ENCODE measurements at regions not wholly inside any gene's neighbourhood (a gene's known extent, or its start where the extent isn't known, plus 50 kb on each side); places are given as distances from the start of the nearest gene placed in this dataset.

GRCh38 chr1:195122497-195122896 lies 1485.7 kb downstream of the KCNT2 start:
- no peaks in the 10 kb centered on the region for H3K9me3 ChIP-seq
- H3K27ac ChIP-seq, result no peak overlapping the region
- no peak for TF ChIP-seq POLR2A (IDR thresholded peaks at IDR 0.05)
- TF ChIP-seq, protein P1, sequence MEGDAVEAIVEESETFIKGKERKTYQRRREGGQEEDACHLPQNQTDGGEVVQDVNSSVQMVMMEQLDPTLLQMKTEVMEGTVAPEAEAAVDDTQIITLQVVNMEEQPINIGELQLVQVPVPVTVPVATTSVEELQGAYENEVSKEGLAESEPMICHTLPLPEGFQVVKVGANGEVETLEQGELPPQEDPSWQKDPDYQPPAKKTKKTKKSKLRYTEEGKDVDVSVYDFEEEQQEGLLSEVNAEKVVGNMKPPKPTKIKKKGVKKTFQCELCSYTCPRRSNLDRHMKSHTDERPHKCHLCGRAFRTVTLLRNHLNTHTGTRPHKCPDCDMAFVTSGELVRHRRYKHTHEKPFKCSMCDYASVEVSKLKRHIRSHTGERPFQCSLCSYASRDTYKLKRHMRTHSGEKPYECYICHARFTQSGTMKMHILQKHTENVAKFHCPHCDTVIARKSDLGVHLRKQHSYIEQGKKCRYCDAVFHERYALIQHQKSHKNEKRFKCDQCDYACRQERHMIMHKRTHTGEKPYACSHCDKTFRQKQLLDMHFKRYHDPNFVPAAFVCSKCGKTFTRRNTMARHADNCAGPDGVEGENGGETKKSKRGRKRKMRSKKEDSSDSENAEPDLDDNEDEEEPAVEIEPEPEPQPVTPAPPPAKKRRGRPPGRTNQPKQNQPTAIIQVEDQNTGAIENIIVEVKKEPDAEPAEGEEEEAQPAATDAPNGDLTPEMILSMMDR (IDR thresholded peaks at IDR 0.05), result no peak
- no peaks in the 10 kb centered on the region for H3K4me1 ChIP-seq
- no peak overlapping the region for H3K4me3 ChIP-seq
- no peaks in the 10 kb centered on the region for H3K36me3 ChIP-seq
- H3K27me3 ChIP-seq, result no peaks in the 10 kb centered on the region
- DNase-seq, result no peak

GRCh38 chr1:195113471-195113870 lies 1494.8 kb downstream of the KCNT2 start:
- Histone ChIP-seq H3K27ac (no peak overlapping the region), H3K4me3 (no peak overlapping the region), H3K4me1 (no peaks in the 10 kb centered on the region), H3K27me3 (no peaks in the 10 kb centered on the region), H3K9me3 (no peaks in the 10 kb centered on the region), H3K36me3 (no peaks in the 10 kb centered on the region)
- no peak for DNase-seq
- TF ChIP-seq, protein P1 (IDR thresholded peaks at IDR 0.05), result no peak
- no peak for TF ChIP-seq POLR2A (IDR thresholded peaks at IDR 0.05)

- Histone ChIP-seq H3K36me3 (no peaks in the 10 kb centered on the region), H3K27ac (no peak overlapping the region), H3K4me1 (no peaks in the 10 kb centered on the region), H3K4me3 (no peak overlapping the region), H3K9me3 (no peaks in the 10 kb centered on the region), H3K27me3 (no peaks in the 10 kb centered on the region)
- TF ChIP-seq, protein P1 (IDR thresholded peaks at IDR 0.05), result no peak
- no peak for TF ChIP-seq POLR2A (IDR thresholded peaks at IDR 0.05)
- no peak for DNase-seq
Observed at GRCh38 chr1:195105773-195106172, 1502.5 kb downstream of the KCNT2 start.

- TF ChIP-seq, protein P1 (IDR thresholded peaks at IDR 0.05), result no peak
- TF ChIP-seq POLR2A (IDR thresholded peaks at IDR 0.05), result no peak
Observed at GRCh38 chr1:195105281-195105680, 1503.0 kb downstream of the KCNT2 start.

DNA sequence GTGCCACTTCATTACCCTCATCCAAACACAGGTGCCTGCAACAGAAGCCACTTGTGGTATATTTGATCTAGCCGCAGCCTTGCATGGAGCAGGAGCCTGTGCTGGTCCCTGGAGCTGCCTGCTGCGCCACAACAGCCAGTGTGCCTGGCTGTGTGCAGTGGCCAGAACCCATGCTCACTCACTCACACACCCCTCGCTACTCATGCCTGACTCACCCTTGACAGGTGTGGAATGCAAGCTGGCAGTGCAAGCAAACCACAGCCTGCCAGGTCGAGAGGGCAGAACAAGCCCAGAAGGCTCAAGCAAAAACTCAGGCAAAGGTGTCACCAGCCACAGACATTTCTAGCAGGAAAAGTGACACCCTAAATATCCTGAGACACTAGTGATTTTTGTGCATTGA lies 1510.9 kb downstream of the KCNT2 start:
- Histone ChIP-seq H3K4me3 (no peak overlapping the region), H3K27me3 (no peaks in the 10 kb centered on the region), H3K4me1 (no peaks in the 10 kb centered on the region), H3K36me3 (no peaks in the 10 kb centered on the region), H3K9me3 (no peaks in the 10 kb centered on the region), H3K27ac (no peak overlapping the region)
- TF ChIP-seq, protein P1 (IDR thresholded peaks at IDR 0.05), result no peak
- DNase-seq, result no peak

More at GRCh38 chr1:195105281-195105680, 1503.0 kb downstream of the KCNT2 start:
- Histone ChIP-seq H3K27me3 (no peaks in the 10 kb centered on the region), H3K36me3 (no peaks in the 10 kb centered on the region), H3K27ac (no peak overlapping the region), H3K4me3 (no peak overlapping the region), H3K4me1 (no peaks in the 10 kb centered on the region), H3K9me3 (no peaks in the 10 kb centered on the region)
- DNase-seq, result no peak

DNA sequence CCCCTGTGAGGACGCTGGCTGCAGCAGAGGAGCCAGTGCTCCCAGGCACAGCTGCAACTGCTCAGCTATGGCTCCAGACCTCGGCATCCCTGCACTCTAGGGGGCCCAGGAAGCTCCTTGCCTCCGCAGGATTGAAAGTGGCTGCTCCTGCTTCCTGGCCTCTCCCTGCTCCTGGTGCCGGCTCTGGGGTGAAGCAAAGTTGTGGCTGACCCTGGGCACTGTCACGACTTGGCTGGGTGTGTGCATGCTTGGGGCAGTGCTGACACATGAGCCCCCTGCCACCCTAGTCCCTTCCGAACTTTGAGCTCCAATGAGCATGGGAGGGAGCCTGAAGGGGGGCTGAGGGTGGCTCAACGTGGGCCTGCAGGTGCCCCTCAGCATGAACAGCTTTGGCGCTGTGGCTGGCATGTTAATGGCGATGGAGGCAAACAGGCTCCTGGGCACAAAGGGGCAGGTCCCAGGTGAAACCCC lies 1512.2 kb downstream of the KCNT2 start:
- Histone ChIP-seq H3K4me1 (no peaks in the 10 kb centered on the region), H3K36me3 (no peaks in the 10 kb centered on the region), H3K27ac (no peak overlapping the region), H3K27me3 (no peaks in the 10 kb centered on the region), H3K4me3 (no peak overlapping the region), H3K9me3 (no peaks in the 10 kb centered on the region)
- no peak for DNase-seq
- TF ChIP-seq, protein P1 (IDR thresholded peaks at IDR 0.05), result no peak
- TF ChIP-seq POLR2A (IDR thresholded peaks at IDR 0.05), result no peak
